Keratinocyte (primary cell): ENCODE measurements at regions not wholly inside any gene's neighbourhood (a gene's known extent, or its start where the extent isn't known, plus 50 kb on each side); places are given as distances from the start of the nearest gene placed in this dataset.

Experiments used
- DNase-seq: peaks from one replicate; pipeline ENCODE4 v3.0.0-alpha.2; 2011; ENCODE audit warnings: low read depth, missing footprints, low spot score
- FAIRE-seq: peaks from 2 replicates; lab custom pipeline; 2011; peaks lifted over from hg19 to GRCh38; lab: Jason Lieb, UNC
- H2AFZ ChIP-seq: 2 replicates; pipeline ENCODE4 v1.6.0; 2012; ENCODE audit warnings: low read length, control low read depth, inconsistent platforms; ENCODE audit not compliant: control insufficient read depth
- H3K27ac ChIP-seq: 2 replicates; pipeline ENCODE4 v1.5.1; 2011; ENCODE audit warnings: low read length; ENCODE audit not compliant: control insufficient read depth, insufficient read depth
- H3K27me3 ChIP-seq: 3 replicates; pipeline ENCODE4 v1.6.0; 2011; ENCODE audit warnings: low read length; ENCODE audit not compliant: control insufficient read depth, insufficient read depth; ENCODE audit errors: extremely low read depth
- H3K36me3 ChIP-seq, 2 experiments: 2 replicates in 1 of 2; 3 replicates in 1 of 2; pipeline ENCODE4 v1.5.1; 2011; ENCODE audit warnings: low read length in 2 of 2, mild to moderate bottlenecking in 1 of 2; ENCODE audit not compliant: control insufficient read depth in 2 of 2, insufficient read depth in 2 of 2; ENCODE audit errors: extremely low read depth in 1 of 2
- H3K4me1 ChIP-seq: 3 replicates; pipeline ENCODE4 v1.5.1; 2011; ENCODE audit warnings: low read length; ENCODE audit not compliant: control insufficient read depth, insufficient read depth; ENCODE audit errors: extremely low read depth
- H3K4me2 ChIP-seq: 3 replicates; pipeline ENCODE4 v1.6.0; 2011; ENCODE audit warnings: low read depth, low read length; ENCODE audit not compliant: control insufficient read depth, insufficient read depth; ENCODE audit errors: extremely low read depth
- H3K4me3 ChIP-seq, 3 experiments: fragments of 200-600 bp in 1 of 3; sonication (generic) in 1 of 3; 2 replicates in 2 of 3; 3 replicates in 1 of 3; pipeline ENCODE4 v1.5.1; 2011 to 2016; ENCODE audit warnings: low read length in 3 of 3, mild to moderate bottlenecking in 3 of 3, control low read depth in 2 of 3, inconsistent platforms in 1 of 3, low read depth in 1 of 3, mixed read lengths in 1 of 3, mixed run types in 1 of 3, moderate library complexity in 1 of 3; ENCODE audit not compliant: control insufficient read depth in 2 of 3, insufficient read depth in 2 of 3; ENCODE audit errors: extremely low read depth in 1 of 3
- H3K79me2 ChIP-seq: 2 replicates; pipeline ENCODE4 v1.6.0; 2012; ENCODE audit warnings: low read length; ENCODE audit not compliant: control insufficient read depth, insufficient read depth
- H3K9ac ChIP-seq: 3 replicates; pipeline ENCODE4 v1.6.0; 2011; ENCODE audit warnings: low read length; ENCODE audit not compliant: control insufficient read depth, insufficient read depth; ENCODE audit errors: extremely low read depth
- H3K9me1 ChIP-seq: 3 replicates; pipeline ENCODE4 v1.6.0; 2011; ENCODE audit warnings: low read length; ENCODE audit not compliant: control insufficient read depth, insufficient read depth; ENCODE audit errors: extremely low read depth
- H3K9me3 ChIP-seq: 2 replicates; pipeline ENCODE4 v1.5.1; 2012; ENCODE audit warnings: low read depth, low read length; ENCODE audit not compliant: control insufficient read depth
- H4K20me1 ChIP-seq: 3 replicates; pipeline ENCODE4 v1.6.0; 2011; ENCODE audit warnings: low read length; ENCODE audit not compliant: control insufficient read depth, insufficient read depth; ENCODE audit errors: extremely low read depth
- CTCF ChIP-seq, 3 experiments: IDR thresholded peaks in 1 of 3; conservative IDR thresholded peaks in 1 of 3; optimal IDR thresholded peaks in 1 of 3; 2 replicates in 2 of 3; 3 replicates in 1 of 3; pipeline versions ENCODE3 to v1.5.1; 2011; ENCODE audit warnings: low read length in 3 of 3, mild to moderate bottlenecking in 3 of 3, moderate library complexity in 2 of 3, control low read depth in 1 of 3, inconsistent platforms in 1 of 3; ENCODE audit not compliant: insufficient read depth in 2 of 3; ENCODE audit errors: extremely low read depth in 1 of 3
- EZH2 ChIP-seq: IDR thresholded peaks from one replicate; pipeline ENCODE4 v1.6.1; 2012; ENCODE audit warnings: inconsistent platforms, mild to moderate bottlenecking, low read length, moderate library complexity
- dilution Hi-C: fragments of 300-500 bp; cut with MboI; formaldehyde crosslinking; loops from one replicate; pipeline ENCODE4 v1.7.0; 2020; ENCODE audit warnings: low sequenced_read_pairs; ENCODE audit not compliant: extremely low pct_ligation_motif_present

GRCh38 chr13:55534306-55534705 is 1606.4 kb upstream of the PRR20A start:
- Histone ChIP-seq H3K27ac (no peak overlapping the region), H3K36me3 (no peaks in the 10 kb centered on the region), H3K9me3 (no peaks in the 10 kb centered on the region), H4K20me1 (no peaks in the 10 kb centered on the region), H2AFZ (no peak overlapping the region), H3K9me1 (no peaks in the 10 kb centered on the region), H3K4me3 (no peak overlapping the region), H3K27me3 (no peaks in the 10 kb centered on the region), H3K4me1 (no peaks in the 10 kb centered on the region), H3K9ac (no peak overlapping the region), H3K4me2 (no peak overlapping the region), H3K79me2 (no peaks in the 10 kb centered on the region)
- no peak for TF ChIP-seq CTCF (optimal IDR thresholded peaks at IDR 0.05 in 1 of 3, IDR thresholded peaks at IDR 0.05 in 1 of 3, conservative IDR thresholded peaks at IDR 0.05 in 1 of 3; ENCODE audit: extremely low read depth in 1 of 3, insufficient read depth in 2 of 3, low read length in 3 of 3)
- TF ChIP-seq EZH2, result no peak
- no peak for DNase-seq
- dilution Hi-C loops, result no loop called here
- FAIRE-seq, result no peak

GRCh38 chr13:55538424-55538823 is 1602.3 kb upstream of the PRR20A start:
- Histone ChIP-seq H3K36me3 (no peaks in the 10 kb centered on the region), H3K79me2 (no peaks in the 10 kb centered on the region), H3K4me3 (no peak overlapping the region), H3K27ac (no peak overlapping the region), H2AFZ (no peak overlapping the region), H3K9me3 (no peaks in the 10 kb centered on the region), H3K4me2 (no peak overlapping the region), H3K9me1 (no peaks in the 10 kb centered on the region), H3K4me1 (no peaks in the 10 kb centered on the region), H3K27me3 (no peaks in the 10 kb centered on the region), H3K9ac (no peak overlapping the region), H4K20me1 (no peaks in the 10 kb centered on the region)
- FAIRE-seq (no peak), DNase-seq (no peak)
- dilution Hi-C loops, result no loop called here
- TF ChIP-seq EZH2 (no peak), CTCF (optimal IDR thresholded peaks at IDR 0.05 in 1 of 3, IDR thresholded peaks at IDR 0.05 in 1 of 3, conservative IDR thresholded peaks at IDR 0.05 in 1 of 3; ENCODE audit: extremely low read depth in 1 of 3, insufficient read depth in 2 of 3, low read length in 3 of 3) (no peak)
